Kidney glomerular epithelial cell (primary cell): ENCODE measurements at regions not wholly inside any gene's neighbourhood (a gene's known extent, or its start where the extent isn't known, plus 50 kb on each side); places are given as distances from the start of the nearest gene placed in this dataset.

Source experiments
- DNase-seq: peaks from one replicate; lab custom pipeline; 2025; lab: John Stamatoyannopoulos, UW

DNA sequence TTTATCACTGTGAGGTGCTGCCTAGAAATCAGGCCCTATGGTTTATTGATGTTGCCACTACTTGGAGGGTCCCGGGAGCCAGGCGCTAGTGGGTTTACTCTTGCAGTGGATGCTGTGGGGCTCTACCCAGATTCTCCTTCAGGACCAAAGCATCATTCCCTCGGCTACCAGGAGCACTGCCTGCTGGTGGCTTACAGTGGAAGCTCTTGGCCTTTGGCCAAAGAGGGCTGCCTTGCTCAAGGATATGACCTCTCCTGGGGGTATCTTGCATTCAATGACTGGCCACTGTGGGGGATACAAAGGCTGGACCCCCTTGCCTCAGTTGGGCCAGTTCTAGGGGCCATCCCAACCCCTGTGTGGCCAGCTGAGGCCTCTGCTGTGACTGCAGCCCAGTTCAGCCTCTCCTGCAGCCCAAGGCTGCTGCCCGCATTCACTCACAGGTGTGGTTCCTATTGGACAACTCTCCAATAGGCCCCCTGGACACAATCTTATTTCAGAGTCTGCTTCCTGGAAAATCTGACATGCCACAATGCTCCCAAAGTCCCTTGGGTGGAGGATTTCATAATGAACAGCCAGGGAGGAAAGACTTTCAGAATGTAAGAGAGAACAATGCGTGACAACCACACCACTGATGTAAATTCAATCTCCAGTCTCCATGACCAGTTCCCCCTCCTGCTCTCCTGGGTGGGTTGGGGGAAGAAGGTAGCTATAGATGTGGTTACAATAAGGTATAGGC is 196.3 kb downstream of the SNX10 start:
- DNase-seq: no peak

DNA sequence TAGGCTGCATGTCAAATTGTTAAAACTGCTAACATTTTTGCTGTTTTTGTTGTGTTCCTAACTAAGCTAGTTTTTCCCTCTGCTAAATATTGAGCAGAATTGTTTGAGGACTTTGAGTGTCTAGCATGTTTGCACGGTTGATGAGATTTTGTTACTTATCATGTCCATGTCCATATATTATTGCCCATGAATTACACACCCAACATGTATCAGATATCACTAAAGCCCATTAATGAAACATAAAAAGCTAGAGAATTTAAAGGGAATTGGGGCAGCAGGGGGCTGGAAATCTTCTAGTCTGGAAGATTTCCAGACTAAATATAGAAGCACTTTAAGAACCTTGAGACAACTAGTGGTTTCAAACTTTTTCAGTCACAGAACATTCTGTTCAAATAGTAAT is 197.7 kb downstream of the SNX10 start:
- no peak for DNase-seq

DNA sequence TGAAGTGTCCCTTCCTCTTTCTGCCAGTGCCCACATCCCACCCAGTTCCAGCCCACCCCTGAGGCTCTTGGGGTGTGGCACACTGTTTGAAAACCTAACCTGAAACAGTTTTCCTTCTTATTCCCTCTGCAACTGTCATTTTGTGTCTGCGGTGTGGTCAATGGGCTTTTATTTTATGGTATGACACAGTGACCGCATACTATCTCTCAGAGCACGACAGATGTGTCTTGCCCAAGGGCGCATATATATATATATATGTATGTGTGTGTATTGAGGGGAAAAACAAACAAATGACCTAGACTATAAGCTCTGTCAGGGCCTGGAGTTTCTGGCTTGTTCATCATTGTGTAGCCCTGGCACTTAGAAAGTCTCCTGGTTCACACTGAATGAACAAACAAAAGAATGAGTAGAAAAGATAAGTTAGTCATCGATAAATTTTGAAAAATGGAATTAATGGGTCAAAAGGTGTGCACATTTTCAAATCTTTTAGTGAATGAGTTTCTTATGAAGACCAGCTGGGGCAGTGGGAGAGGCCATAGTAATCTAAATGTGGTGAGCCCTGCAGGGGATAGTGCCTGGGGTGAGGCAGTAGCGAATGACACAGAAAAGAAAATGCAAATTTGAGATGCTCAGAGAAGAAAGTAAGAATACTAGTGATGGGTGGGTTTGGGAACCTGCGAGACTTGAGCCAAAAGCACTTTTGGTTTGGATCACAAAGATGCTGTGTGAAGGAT is 198.4 kb downstream of the SNX10 start:
- no peak for DNase-seq

DNA sequence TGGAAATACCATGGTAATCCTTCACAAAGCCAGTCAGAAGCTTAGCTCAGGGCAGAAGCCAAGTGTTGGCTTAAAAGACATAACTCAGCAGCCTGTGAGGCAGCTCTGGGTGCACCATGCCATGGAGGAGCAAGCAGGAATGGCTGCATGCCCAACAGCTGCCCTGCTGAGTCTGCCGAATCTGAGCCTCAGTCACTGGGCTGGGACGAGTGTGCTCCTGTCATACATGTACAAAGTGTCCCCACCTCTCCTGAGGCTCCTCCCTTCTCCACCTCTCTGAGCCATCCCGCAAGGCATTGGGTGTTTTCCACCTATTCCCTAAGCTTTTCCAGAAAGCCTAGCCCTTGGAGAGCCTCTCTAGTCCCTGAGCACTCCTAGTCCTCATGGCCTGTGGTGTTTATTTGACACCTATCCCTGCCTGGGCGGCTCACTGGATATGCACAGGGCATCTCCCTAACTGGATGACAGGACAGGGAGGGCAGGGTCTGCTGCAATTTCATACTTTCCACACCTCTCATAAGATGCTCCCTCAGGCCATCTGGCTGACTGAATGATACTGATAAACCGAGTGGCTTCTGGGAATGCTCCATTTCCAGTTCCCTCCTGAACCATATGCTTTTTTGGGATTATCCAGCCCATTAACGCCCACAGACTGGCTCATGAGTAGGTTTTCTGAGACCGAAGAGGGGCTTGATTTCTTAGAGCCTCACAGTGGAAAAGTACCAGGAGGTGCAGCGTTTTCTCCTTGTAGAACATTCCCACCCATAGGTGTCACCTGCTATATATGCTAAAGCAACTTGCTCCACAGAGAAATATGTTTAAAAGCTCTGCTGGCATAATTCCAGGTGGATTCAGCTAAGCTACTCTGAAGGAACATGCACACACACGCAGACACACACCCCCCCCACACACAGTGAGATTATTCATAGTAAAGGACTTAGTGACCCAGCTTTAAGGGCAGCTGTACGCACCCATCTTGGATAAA is 199.3 kb downstream of the SNX10 start:
- DNase-seq: no peak

DNA sequence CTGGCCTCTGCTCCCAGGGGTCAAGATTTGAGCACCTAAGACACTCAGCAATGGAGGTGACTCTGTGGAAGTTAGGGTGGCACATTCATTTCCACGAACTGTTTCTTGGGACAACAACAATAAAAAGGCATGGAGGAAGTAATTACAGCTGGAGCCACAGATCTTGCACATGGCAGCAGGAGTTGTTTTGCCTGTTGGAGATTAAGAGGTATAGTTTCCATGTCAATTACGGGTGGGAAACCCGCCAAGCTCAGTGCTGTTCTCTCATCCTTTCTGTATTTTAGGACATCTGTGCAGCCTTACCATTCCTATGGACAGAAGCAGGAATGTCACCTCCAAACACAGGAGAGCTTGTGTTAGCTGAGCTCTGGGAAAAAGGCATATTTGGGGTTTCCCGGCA is 201.2 kb downstream of the SNX10 start:
- no peak for DNase-seq

DNA sequence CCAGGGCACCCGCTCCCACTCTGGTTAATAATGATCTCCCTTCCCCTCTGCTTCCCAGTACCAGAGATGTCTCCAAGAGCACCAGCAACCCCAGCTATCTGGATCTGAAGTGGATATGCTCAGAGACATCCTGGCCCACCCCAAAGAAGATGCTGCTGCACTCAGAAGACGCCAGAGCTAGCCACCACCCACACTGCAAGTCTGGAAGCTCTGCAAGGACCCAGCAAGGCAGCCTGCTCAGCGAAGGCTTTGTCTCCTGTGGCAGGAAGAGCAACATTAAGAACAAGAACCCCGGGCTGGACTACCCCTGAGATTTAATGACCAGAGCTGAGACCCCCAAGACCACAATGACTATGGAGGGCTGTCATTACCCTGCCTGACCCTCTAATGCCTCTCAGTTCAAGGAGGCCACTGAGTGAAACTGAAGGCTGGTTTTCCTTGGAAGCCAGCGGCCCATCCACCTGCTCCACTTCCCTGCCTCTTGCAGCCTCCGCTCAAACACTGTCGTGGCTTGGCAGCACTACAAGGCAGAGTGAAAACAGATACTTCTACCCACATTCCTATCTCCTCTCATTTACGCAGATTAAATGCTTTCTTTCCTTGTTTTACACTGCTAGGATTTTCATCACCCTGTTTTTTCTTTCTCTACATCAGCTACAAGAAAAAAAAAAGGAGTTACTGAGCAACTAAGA is 202.2 kb downstream of the SNX10 start:
- no peak for DNase-seq

DNA sequence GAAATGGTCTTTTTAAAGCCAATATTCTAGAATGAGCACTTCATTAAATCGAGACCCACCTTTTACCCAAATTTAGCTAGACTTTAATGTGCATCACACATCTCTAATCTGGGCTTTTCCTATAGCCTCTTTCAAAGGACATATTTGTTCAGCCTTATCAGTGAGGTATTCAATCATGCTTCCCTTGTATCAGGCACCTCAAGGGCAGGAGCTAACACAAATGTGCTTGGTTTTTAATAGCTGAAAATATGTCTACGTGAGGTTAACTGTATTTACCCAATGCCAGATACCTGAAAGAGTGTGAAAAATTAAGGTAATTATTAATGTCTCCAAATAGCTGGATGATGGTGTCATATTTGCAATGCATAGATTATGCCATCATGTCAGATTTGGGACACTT is 203.9 kb downstream of the SNX10 start:
- no peak for DNase-seq

DNA sequence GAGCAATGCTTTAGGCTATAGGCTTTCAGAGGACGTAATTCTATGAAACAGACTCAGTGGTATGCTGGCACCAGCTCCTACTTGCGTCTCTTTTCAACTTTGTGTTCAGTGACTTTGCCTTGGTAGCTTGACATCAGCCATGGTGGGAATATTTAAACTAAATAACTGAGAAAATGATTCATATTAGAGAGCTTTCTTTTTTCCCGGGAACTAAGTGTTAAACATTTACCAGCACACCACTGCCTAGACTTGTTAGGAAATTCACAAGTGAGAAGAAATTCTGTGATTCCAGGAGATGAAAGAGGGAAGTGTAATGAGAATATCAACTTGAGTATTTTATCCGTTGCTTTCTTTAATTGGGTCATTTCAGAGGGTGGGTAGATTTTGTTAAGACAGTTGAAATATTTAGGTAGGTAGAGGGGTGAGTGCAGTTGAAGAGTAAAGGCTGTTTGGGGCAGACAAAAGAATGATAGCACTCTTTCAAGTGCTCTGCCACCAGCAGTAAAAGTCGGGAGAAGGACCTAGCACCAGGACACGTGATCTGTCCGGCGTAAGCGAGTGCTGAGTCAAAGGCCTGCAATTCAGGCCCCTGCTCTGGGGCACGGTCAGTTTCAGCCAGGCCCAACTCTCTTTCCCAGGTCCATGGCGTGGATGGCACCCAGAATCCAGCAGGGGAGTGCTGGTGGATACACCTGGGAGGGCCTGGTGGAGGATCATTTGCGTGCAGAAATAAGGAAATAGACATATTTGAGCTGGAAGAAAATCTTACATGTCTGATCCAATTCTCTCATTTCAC is 206.3 kb downstream of the SNX10 start:
- DNase-seq: peak; percentile 8

DNA sequence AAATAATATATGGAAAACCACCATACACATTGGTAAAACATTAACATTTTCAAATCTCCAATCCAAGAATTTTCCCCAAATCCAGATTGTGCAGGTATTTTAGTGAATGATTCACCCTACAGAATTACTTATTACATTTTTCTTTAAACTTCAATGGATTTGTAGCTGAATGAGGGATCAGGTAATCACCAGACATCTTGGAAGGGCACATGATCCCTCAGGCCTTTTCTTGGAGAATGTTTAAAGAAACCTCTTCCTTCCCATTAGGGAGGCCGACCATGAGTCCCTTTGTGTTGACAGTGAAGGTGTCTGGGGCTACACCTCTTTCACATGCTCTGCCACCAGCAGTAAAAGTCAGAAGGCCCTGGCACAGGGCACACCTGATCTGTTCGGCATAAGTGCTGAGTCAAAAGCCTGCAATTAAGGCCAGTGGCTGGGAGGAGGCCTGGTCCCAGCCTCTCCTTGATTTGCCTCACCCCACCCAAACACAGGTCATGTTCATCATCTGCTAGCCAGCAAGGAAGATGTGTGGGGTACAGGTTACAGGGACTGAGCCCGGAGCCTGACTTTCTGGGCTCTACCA is 207.7 kb downstream of the SNX10 start:
- no peak for DNase-seq

DNA sequence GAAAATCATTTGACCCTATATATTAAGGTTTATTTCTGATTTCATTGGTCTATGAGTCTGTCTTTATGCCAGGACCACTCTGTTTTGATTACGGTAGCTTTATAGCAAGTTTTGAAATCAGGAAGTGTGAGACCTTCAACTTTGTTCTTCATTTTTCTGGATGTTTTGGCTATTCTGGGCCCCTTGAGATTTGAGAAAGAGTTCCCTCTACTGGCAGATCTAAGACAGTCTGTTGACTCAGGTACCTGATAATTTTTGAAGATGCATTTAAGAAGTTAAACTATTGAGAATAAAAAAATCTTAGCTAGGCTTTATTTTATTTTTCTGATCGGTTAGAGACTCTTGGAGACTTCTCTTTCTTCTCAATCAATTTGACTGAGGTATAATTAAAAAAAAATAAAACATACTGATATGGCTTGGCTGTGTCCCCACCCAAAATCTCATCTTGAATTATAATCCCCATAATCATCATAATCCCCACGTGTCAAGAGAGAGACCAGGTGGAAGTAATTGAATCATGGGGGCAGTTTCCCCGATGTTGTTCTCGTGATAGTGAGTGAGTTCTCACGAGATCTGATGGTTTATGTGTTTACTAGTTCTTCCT is 209.2 kb downstream of the SNX10 start:
- DNase-seq: peak; percentile 47

DNA sequence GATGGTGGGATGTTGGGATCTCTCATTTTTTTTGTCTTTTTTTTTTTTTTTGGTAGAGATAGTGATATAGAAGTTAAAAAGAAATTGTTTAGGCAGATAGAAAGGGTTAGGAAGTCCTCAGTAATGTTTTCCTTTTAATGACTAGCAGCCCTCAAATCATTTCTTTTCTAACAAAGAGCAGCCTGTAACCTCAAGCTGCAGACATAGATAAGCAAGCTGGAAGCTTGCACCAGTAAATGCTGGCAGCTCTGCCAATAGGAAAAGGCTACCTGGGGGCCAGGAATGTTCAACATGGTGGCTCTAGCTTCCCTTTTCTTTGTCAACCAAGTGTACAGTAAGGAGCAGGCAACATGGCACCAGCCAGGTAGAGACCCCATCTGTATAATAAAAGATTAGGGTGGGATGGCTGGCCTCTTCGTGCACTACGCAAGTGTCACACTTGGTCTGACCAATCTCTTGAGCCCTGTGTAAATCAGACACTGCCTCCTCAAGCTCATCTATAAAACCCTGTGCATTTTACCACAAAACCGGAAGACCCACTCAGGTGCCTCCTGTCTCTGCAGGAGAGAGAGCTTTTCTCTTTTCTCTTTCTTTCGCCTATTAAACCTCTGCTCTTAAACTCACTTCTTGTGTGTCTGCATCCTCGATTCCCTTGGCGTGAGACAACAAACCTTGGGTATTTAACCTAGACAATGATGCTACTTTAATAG is 212.9 kb downstream of the SNX10 start:
- no peak for DNase-seq

DNA sequence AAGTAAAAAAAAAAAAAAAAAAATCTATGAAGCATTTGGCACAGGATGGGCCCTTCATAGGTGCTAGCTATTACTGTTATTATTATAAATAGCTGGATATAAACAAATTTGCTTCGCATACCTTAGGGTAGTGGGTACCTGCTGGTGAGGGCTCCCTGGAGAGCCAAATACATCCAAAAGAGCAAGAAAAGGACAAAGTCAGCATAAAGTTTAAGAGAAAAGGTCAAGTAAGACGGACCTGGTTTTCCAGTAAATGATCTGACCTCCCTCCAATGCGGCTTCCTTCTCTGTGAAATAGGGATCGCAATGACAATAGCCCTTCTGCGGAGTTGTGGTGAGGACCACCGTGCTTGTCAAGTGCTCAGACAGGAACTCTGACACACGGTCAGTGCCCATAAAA is 214.5 kb downstream of the SNX10 start:
- no peak for DNase-seq

DNA sequence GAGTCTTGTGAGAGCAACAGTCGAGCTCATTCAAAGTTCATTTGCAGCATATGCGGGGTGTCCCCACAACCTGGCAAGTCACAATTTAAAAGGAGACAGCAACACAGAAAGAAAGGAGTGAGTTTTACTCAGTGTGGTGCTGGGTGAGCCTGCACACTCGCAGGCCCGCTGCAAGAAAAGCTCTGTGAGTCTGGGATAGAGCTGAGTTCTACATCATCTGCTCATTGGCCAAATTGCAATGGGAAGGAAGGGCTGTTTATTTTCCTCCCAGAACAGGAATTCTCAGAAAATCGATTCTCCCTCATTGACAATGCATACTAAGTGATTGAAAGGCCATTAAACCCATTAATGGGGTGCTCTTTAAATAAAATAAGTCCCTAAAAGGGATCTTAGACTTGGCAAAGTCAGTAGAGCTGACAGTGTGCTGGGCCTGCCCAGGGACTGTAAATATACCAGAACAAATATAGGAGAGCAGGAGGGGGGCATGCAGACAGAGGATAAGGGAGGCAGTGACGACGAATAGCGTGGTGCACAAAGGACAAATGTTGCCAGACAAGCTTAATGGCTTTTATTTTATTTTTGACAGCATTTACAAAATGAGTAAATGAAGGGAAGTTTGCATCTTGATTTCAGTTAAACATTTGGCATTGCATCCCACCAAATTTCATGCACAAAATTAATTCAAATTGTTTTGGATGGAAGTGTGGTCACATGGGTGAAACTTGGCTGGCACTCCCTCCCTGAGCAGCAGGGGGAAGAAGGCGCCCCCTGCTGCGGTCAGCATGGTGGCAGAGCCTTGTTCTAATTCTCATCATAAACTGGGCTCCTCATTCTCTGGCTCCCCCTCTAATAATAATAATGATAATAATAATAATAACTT is 215.7 kb downstream of the SNX10 start:
- no peak for DNase-seq

DNA sequence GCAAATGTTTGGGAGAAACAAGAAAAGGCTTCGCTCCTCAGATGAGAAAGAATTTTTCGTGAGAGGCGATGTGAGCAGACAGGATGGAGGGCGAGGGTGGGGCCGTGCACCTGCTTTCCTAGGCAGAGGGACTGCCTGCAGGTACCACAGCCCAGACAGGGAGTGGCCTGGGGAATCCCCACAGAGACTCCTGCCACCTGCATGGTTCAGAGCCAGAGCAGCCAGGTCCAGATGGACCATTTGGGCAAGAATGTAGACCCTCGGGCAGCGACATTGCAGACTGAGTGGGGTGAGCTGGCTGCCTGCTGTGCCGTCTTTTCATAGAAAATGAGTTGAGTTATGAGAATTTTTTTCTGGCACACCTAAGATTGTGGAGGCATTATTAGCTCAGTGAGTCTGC is 216.8 kb downstream of the SNX10 start:
- no peak for DNase-seq

DNA sequence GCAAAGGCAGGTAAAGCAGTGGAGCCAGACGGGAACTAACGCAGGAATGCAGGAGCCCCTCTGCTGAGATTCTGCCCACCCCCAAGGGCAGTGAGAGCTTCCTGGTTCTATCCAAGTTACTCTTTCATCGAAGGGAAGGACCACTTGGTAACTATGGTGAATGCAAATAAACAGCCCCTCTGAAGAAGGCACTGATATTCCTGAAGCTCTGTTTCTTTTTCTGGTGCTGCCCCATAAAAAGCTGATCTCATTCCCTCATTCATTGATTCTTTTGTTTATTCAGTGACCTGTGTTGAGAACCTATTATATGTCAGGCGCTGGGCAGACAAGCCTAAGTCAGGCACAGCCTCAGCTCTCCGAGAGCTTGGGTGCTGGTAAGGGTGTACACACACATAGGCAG is 217.3 kb downstream of the SNX10 start:
- DNase-seq: no peak

DNA sequence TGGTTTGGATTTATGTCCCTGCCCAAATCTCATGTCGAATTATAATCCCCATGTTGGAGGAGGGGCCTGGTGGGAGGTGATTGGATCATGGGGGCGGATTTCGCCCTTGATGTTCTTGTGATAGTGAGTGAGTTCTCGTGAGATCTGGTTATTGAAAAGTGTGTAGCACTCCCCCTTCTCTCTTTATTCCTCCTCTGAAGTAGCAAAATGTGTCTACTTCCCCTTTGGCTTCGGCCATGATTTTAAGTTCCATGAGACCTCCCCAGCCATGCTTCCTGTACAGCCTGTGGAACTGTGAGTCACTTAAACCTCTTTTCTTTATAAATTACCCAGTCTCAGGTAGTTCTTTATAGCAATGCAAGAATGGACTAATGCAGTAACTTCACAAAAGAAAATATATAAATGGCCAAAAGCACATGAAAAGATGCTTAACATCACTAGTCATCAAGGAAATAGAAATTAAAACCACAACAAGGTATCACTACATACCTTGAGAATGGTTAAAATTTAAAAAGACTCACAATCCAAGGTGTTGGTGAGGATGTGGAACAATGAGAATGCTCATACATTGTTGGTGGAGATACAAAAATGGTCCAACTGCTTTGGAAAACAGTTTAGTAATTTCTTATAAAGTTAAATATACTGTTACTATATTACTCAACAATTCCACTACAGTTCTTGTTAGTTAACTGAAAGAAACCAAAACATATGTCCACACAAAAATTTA is 218.7 kb downstream of the SNX10 start:
- DNase-seq: no peak

DNA sequence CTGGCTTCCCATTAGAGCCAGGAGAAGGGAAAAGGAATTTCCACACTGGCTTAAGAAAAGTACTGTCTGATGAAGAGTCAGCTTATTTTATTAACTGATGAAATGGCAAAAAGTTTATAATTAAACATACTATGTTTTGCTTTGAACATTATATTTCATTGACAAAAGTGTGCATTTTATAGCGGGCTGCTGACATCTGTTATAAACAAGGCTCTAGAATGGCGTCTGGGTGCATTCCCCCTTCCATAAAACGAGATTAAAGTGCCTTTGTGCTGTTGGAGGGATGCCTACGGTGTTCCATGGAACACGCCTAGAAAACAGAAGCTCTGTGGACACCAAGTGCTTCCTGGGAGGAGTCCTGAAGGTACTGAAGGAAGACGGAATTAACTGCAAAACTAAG is 220.2 kb downstream of the SNX10 start:
- DNase-seq: no peak

DNA sequence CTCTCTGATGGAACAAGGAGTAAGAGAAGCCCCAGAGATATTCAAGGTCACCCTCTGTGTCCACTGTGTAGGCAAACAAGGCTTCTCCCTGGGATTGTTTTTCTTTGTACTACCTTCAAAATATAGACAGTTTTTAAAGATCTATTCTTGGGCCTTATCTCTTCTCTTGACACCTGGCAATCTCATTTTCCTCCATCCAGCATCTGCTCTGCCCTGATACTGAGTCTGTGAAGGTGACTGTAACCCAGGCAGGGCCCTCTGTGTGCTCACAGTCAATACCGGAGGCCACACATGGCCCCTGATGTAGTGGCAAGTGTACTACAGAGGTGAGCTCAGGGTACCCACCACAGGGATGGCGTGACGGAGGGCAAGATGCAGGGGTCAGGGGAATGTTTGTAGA is 221.1 kb downstream of the SNX10 start:
- DNase-seq: no peak
